ENCODE measurements at regions not wholly inside any gene's neighbourhood (a gene's known extent, or its start where the extent isn't known, plus 50 kb on each side); places are given as distances from the start of the nearest gene placed in this dataset.
"Not testable (repeated sequence)": the region's sequence is repeated elsewhere in the genome, so short reads cannot be mapped to it uniquely, and the experiment has no call there.

GRCh38 chr7:153989742-153990425 lies 62.3 kb upstream of the DPP6 start:
- not testable (repeated sequence) for TF ChIP-seq POLR2AphosphoS5 (IDR thresholded peaks at IDR 0.05); CTCF (IDR thresholded peaks at IDR 0.05 in 8 of 11, conservative IDR thresholded peaks at IDR 0.05 in 3 of 11); POLR2A (IDR thresholded peaks at IDR 0.05)

All from spleen (tissue), 7 donors.